ENCODE measurements at regions not wholly inside any gene's neighbourhood (a gene's known extent, or its start where the extent isn't known, plus 50 kb on each side); places are given as distances from the start of the nearest gene placed in this dataset.
"Not testable (repeated sequence)": the region's sequence is repeated elsewhere in the genome, so short reads cannot be mapped to it uniquely, and the experiment has no call there.

GRCh38 chr15:31718625-31719024 is 311.7 kb upstream of the CHRNA7 start:
- CTCF ChIA-PET; DNase-seq (ENCODE audit: extremely low spot score); POLR2A ChIA-PET: not testable (repeated sequence)

GRCh38 chr15:31719396-31720022 is 310.8 kb upstream of the CHRNA7 start:
- POLR2A ChIA-PET; DNase-seq (ENCODE audit: extremely low spot score); CTCF ChIA-PET: not testable (repeated sequence)

- CTCF ChIA-PET; POLR2A ChIA-PET; DNase-seq (ENCODE audit: extremely low spot score): not testable (repeated sequence)
These were observed 307.3 kb upstream of the CHRNA7 start for GRCh38 chr15:31723019-31723418.

- POLR2A ChIA-PET; DNase-seq (ENCODE audit: extremely low spot score); CTCF ChIA-PET: not testable (repeated sequence)
These were observed 305.4 kb upstream of the CHRNA7 start for GRCh38 chr15:31724903-31725302.

GRCh38 chr15:31725619-31726018 is 304.7 kb upstream of the CHRNA7 start:
- CTCF ChIA-PET; POLR2A ChIA-PET; DNase-seq (ENCODE audit: extremely low spot score): not testable (repeated sequence)

- POLR2A ChIA-PET = no interaction called here
- CTCF ChIA-PET = no interaction called here
- no peak for TF ChIP-seq CTCF (IDR thresholded peaks at IDR 0.05; ENCODE audit: control extremely low read depth, extremely low read depth, low read depth, missing control alignments)
- no peak for DNase-seq (ENCODE audit: extremely low spot score)
These were observed 302.7 kb upstream of the CHRNA7 start for GRCh38 chr15:31727612-31728011.

- ChIA-PET CTCF (no interaction called here), POLR2A (no interaction called here)
- TF ChIP-seq CTCF (IDR thresholded peaks at IDR 0.05; ENCODE audit: control extremely low read depth, extremely low read depth, low read depth, missing control alignments) = no peak
- DNase-seq (ENCODE audit: extremely low spot score) = no peak
These were observed 297.6 kb upstream of the CHRNA7 start for GRCh38 chr15:31732726-31733125.

- ChIA-PET CTCF (no interaction called here), POLR2A (no interaction called here)
- no peak for DNase-seq (ENCODE audit: extremely low spot score)
- no peak for TF ChIP-seq CTCF (IDR thresholded peaks at IDR 0.05; ENCODE audit: control extremely low read depth, extremely low read depth, low read depth, missing control alignments)
These were observed 296.9 kb upstream of the CHRNA7 start for GRCh38 chr15:31733424-31733823.

- ChIA-PET CTCF (no interaction called here), POLR2A (no interaction called here)
- no peak for DNase-seq (ENCODE audit: extremely low spot score)
- no peak for TF ChIP-seq CTCF (IDR thresholded peaks at IDR 0.05; ENCODE audit: control extremely low read depth, extremely low read depth, low read depth, missing control alignments)
These were observed 290.1 kb upstream of the CHRNA7 start for GRCh38 chr15:31740203-31740602.

GRCh38 chr15:31745841-31746240 is 284.5 kb upstream of the CHRNA7 start:
- CTCF ChIA-PET = interaction anchor here (1.3 kb wide), 1 partner anchor 33 kb away, joined by 3 read pairs; no protein-coding TSS in a partner anchor
- POLR2A ChIA-PET = no interaction called here
- no peak for TF ChIP-seq CTCF (IDR thresholded peaks at IDR 0.05; ENCODE audit: control extremely low read depth, extremely low read depth, low read depth, missing control alignments)
- no peak for DNase-seq (ENCODE audit: extremely low spot score)

Data from GM10248 (cell line).